HCT116 (cell line): ENCODE measurements at regions not wholly inside any gene's neighbourhood (a gene's known extent, or its start where the extent isn't known, plus 50 kb on each side); places are given as distances from the start of the nearest gene placed in this dataset.

Source experiments
- CEBPB ChIP-seq: IDR thresholded peaks from 2 replicates; pipeline ENCODE4 v1.6.1; 2012; ENCODE audit warnings: low read depth
- CTCF ChIP-seq, 3 experiments: fragments of 200-600 bp in 1 of 3; sonication (generic) in 1 of 3; IDR thresholded peaks in 2 of 3; conservative IDR thresholded peaks in 1 of 3; 2 replicates each; pipeline ENCODE4 v1.5.1; 2012 to 2017; ENCODE audit warnings: low read depth in 2 of 3, low read length in 2 of 3, antibody characterized with exemption in 1 of 3, borderline replicate concordance in 1 of 3, control low read depth in 1 of 3, mild to moderate bottlenecking in 1 of 3, mixed read lengths in 1 of 3, mixed run types in 1 of 3, moderate library complexity in 1 of 3; ENCODE audit not compliant: insufficient read depth in 1 of 3
- EGR1 ChIP-seq: IDR thresholded peaks from 2 replicates; pipeline ENCODE4 v1.6.1; 2012; ENCODE audit warnings: low read depth
- EZH2 ChIP-seq: fragments of 200-600 bp; sonication (generic); IDR thresholded peaks from 2 replicates; pipeline ENCODE4 v1.6.1; 2017; ENCODE audit warnings: antibody characterized with exemption, mixed run types
- JUND ChIP-seq: IDR thresholded peaks from 2 replicates; pipeline ENCODE4 v1.6.1; 2012
- MAX ChIP-seq: IDR thresholded peaks from 2 replicates; pipeline ENCODE4 v1.6.1; 2012
- POLR2AphosphoS5 ChIP-seq: IDR thresholded peaks from 2 replicates; pipeline ENCODE4 v1.6.1; 2011; ENCODE audit warnings: mild to moderate bottlenecking, low read depth, low read length, moderate library complexity
- RAD21 ChIP-seq: IDR thresholded peaks from 2 replicates; pipeline ENCODE4 v1.6.1; 2012; ENCODE audit warnings: low read depth, mild to moderate bottlenecking
- REST ChIP-seq: IDR thresholded peaks from 2 replicates; pipeline ENCODE4 v1.6.1; 2012; ENCODE audit warnings: low read depth
- SIN3A ChIP-seq: IDR thresholded peaks from 2 replicates; pipeline ENCODE4 v1.6.1; 2012; ENCODE audit warnings: low read depth
- YY1 ChIP-seq: IDR thresholded peaks from 2 replicates; pipeline ENCODE4 v1.6.1; 2011; ENCODE audit warnings: low read length, low read depth, moderate library complexity, mild to moderate bottlenecking; ENCODE audit not compliant: insufficient replicate concordance; ENCODE audit errors: extremely low read depth

GRCh38 chrX:128973033-128973432, 550.3 kb downstream of the SMARCA1 start:
- TF ChIP-seq EZH2 (no peak), EGR1 (no peak), REST (no peak), CTCF (IDR thresholded peaks at IDR 0.05 in 2 of 3, conservative IDR thresholded peaks at IDR 0.05 in 1 of 3; ENCODE audit: borderline replicate concordance in 1 of 3, insufficient read depth in 1 of 3, low read depth in 2 of 3, low read length in 2 of 3) (no peak), MAX (no peak), RAD21 (no peak), YY1 (no peak), POLR2AphosphoS5 (no peak), CEBPB (no peak), SIN3A (no peak), JUND (no peak)
